ENCODE measurements at regions not wholly inside any gene's neighbourhood (a gene's known extent, or its start where the extent isn't known, plus 50 kb on each side); places are given as distances from the start of the nearest gene placed in this dataset.

DNA sequence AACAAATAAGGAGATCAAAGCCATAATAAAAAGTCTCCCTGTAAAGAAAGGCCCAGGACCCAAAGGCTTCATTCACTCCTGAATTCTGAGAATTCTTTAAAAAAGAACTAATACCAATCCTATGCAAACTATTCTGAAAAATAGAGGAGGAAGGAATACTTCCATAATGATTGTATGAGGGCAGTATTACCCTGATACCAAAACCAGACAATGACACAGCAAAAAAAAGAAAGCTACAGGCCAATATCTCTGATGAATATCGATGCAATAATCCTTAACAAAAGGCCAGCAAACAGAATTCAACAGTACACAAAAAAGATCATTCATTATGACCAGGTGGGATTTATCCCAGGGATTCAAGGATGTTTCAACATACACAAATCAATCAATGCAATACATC is 457.8 kb upstream of the FBXO33 start:
- POLR2A ChIA-PET, result no interaction called here
- TF ChIP-seq TCF12 (IDR thresholded peaks at IDR 0.05) (no peak), TAF1 (IDR thresholded peaks at IDR 0.05; ENCODE audit: borderline replicate concordance, low read depth, low read length) (no peak)

DNA sequence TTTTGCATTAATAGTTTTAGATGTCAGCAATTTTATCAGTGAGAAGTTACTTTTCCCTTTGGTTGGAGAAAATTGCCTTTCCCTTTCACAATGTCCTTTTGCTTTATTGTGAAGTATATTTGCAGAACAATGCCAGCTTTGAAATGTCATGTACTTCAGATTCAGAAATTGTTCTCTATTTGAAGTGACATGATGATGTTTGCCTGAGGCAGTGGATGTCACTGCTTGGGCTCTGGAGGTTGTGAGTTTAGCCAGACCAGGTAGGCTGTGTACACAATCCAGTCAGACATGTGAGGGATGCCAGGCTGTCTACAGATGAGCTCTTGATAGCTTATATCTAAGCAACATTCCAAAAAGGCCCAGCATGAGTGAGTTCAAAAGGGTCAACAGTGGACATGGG is 451.9 kb upstream of the FBXO33 start:
- Histone ChIP-seq H4K20me1 (ENCODE audit: insufficient read depth) (no peaks in the 10 kb centered on the region), H3K27ac (ENCODE audit: low read depth in 2 of 2, low read length in 1 of 2) (no peak overlapping the region), H3K79me2 (ENCODE audit: insufficient read depth) (no peaks in the 10 kb centered on the region), H3K9me3 (no peaks in the 10 kb centered on the region), H3K9ac (no peak overlapping the region), H3K36me3 (replicated peaks in 1 of 2; ENCODE audit: control insufficient read depth in 1 of 2, insufficient read depth in 2 of 2, low read length in 1 of 2) (no peaks in the 10 kb centered on the region), H3K4me1 (ENCODE audit: control insufficient read depth in 1 of 2, insufficient read depth in 2 of 2, low read depth in 1 of 2, low read length in 1 of 2) (no peaks in the 10 kb centered on the region), H3K4me2 (no peak overlapping the region), H3F3A (replicated peaks; ENCODE audit: insufficient read depth) (no peaks in the 10 kb centered on the region), H3K9me2 (no peaks in the 10 kb centered on the region), H3K4me3 (ENCODE audit: low read depth in 2 of 2, low read length in 1 of 2) (no peak overlapping the region), H3K27me3 (ENCODE audit: insufficient read depth) (no peaks in the 10 kb centered on the region), H2AFZ (ENCODE audit: low read depth) (no peak overlapping the region)
- POLR2A ChIA-PET, result no interaction called here
- CTCF ChIA-PET, result no interaction called here
- no peak for DNase-seq
- TF ChIP-seq SIN3A (IDR thresholded peaks at IDR 0.05; ENCODE audit: borderline replicate concordance, low read depth, low read length), result no peak
- TF ChIP-seq RXRA (IDR thresholded peaks at IDR 0.05; ENCODE audit: borderline replicate concordance, low read depth), result no peak
- no peak for TF ChIP-seq GATA2 (CRISPR knock-in tag; IDR thresholded peaks at IDR 0.05)
- no peak for TF ChIP-seq MEF2A (IDR thresholded peaks at IDR 0.05; ENCODE audit: borderline replicate concordance, low read depth)
- TF ChIP-seq, protein P1, sequence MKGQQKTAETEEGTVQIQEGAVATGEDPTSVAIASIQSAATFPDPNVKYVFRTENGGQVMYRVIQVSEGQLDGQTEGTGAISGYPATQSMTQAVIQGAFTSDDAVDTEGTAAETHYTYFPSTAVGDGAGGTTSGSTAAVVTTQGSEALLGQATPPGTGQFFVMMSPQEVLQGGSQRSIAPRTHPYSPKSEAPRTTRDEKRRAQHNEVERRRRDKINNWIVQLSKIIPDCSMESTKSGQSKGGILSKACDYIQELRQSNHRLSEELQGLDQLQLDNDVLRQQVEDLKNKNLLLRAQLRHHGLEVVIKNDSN (IDR thresholded peaks at IDR 0.05; ENCODE audit: borderline replicate concordance, low read depth), result no peak
- no peak for TF ChIP-seq FOSL2 (IDR thresholded peaks at IDR 0.05; ENCODE audit: borderline replicate concordance, low read depth)
- TF ChIP-seq EP300 (IDR thresholded peaks at IDR 0.05; ENCODE audit: borderline replicate concordance in 1 of 2, low read depth in 1 of 2, low read length in 1 of 2), result no peak
- TF ChIP-seq EZH2phosphoT487 (IDR thresholded peaks at IDR 0.05; ENCODE audit: borderline replicate concordance, low read depth), result no peak
- no peak for TF ChIP-seq RFX5 (IDR thresholded peaks at IDR 0.05; ENCODE audit: low read length)
- TF ChIP-seq, protein P2, sequence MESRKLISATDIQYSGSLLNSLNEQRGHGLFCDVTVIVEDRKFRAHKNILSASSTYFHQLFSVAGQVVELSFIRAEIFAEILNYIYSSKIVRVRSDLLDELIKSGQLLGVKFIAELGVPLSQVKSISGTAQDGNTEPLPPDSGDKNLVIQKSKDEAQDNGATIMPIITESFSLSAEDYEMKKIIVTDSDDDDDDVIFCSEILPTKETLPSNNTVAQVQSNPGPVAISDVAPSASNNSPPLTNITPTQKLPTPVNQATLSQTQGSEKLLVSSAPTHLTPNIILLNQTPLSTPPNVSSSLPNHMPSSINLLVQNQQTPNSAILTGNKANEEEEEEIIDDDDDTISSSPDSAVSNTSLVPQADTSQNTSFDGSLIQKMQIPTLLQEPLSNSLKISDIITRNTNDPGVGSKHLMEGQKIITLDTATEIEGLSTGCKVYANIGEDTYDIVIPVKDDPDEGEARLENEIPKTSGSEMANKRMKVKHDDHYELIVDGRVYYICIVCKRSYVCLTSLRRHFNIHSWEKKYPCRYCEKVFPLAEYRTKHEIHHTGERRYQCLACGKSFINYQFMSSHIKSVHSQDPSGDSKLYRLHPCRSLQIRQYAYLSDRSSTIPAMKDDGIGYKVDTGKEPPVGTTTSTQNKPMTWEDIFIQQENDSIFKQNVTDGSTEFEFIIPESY (IDR thresholded peaks at IDR 0.05; ENCODE audit: borderline replicate concordance, low read depth), result no peak
- no peak for TF ChIP-seq RCOR1 (IDR thresholded peaks at IDR 0.05; ENCODE audit: low read length)
- TF ChIP-seq, protein P3, sequence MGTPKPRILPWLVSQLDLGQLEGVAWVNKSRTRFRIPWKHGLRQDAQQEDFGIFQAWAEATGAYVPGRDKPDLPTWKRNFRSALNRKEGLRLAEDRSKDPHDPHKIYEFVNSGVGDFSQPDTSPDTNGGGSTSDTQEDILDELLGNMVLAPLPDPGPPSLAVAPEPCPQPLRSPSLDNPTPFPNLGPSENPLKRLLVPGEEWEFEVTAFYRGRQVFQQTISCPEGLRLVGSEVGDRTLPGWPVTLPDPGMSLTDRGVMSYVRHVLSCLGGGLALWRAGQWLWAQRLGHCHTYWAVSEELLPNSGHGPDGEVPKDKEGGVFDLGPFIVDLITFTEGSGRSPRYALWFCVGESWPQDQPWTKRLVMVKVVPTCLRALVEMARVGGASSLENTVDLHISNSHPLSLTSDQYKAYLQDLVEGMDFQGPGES (IDR thresholded peaks at IDR 0.05; ENCODE audit: low read depth, low read length), result no peak
- TF ChIP-seq, protein P4, sequence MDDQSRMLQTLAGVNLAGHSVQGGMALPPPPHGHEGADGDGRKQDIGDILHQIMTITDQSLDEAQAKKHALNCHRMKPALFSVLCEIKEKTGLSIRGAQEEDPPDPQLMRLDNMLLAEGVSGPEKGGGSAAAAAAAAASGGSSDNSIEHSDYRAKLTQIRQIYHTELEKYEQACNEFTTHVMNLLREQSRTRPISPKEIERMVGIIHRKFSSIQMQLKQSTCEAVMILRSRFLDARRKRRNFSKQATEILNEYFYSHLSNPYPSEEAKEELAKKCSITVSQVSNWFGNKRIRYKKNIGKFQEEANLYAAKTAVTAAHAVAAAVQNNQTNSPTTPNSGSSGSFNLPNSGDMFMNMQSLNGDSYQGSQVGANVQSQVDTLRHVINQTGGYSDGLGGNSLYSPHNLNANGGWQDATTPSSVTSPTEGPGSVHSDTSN (IDR thresholded peaks at IDR 0.05), result no peak
- TF ChIP-seq NRF1 (IDR thresholded peaks at IDR 0.05; ENCODE audit: low read depth, low read length), result no peak
- TF ChIP-seq NFIC (IDR thresholded peaks at IDR 0.05; ENCODE audit: borderline replicate concordance), result no peak
- no peak for TF ChIP-seq RAD21 (IDR thresholded peaks at IDR 0.05; ENCODE audit: low read length)
- no peak for TF ChIP-seq MXI1 (IDR thresholded peaks at IDR 0.05; ENCODE audit: low read depth, low read length)
- TF ChIP-seq TCF12 (IDR thresholded peaks at IDR 0.05), result no peak
- TF ChIP-seq TEAD4 (IDR thresholded peaks at IDR 0.05; ENCODE audit: borderline replicate concordance, insufficient read depth), result no peak
- no peak for TF ChIP-seq FOXM1 (IDR thresholded peaks at IDR 0.05; ENCODE audit: low read depth)

More for the DNA sequence above, 457.8 kb upstream of the FBXO33 start:
- no peaks in the 10 kb centered on the region for H3K9me3 ChIP-seq
- no peaks in the 10 kb centered on the region for H3K4me1 ChIP-seq (ENCODE audit: control insufficient read depth in 1 of 2, insufficient read depth in 2 of 2, low read depth in 1 of 2, low read length in 1 of 2)
- no peak overlapping the region for H3K27ac ChIP-seq (ENCODE audit: low read depth in 2 of 2, low read length in 1 of 2)
- H2AFZ ChIP-seq (ENCODE audit: low read depth), result no peak overlapping the region
- H3K4me3 ChIP-seq (ENCODE audit: low read depth in 2 of 2, low read length in 1 of 2), result no peak overlapping the region
- no peak overlapping the region for H3K9ac ChIP-seq
- no peaks in the 10 kb centered on the region for H3K79me2 ChIP-seq (ENCODE audit: insufficient read depth)
- CTCF ChIA-PET, result no interaction called here
- 0% methylated on average over 1 of the region's 1 CpG for WGBS (ENCODE audit: low lambda C conversion rate)
- H3K4me2 ChIP-seq, result no peak overlapping the region
- no peaks in the 10 kb centered on the region for H3K9me2 ChIP-seq
- no peaks in the 10 kb centered on the region for H3K36me3 ChIP-seq (replicated peaks in 1 of 2; ENCODE audit: control insufficient read depth in 1 of 2, insufficient read depth in 2 of 2, low read length in 1 of 2)
- DNase-seq, result no peak
- no peaks in the 10 kb centered on the region for H3K27me3 ChIP-seq (ENCODE audit: insufficient read depth)
- H4K20me1 ChIP-seq (ENCODE audit: insufficient read depth), result no peaks in the 10 kb centered on the region
- no peaks in the 10 kb centered on the region for H3F3A ChIP-seq (replicated peaks; ENCODE audit: insufficient read depth)
